K562 (cell line): ENCODE measurements at regions not wholly inside any gene's neighbourhood (a gene's known extent, or its start where the extent isn't known, plus 50 kb on each side); places are given as distances from the start of the nearest gene placed in this dataset.

Source experiments
- ATAC-seq: fragments of 200-7000 bp; cut with Tn5 transposase; 3 replicates; pipeline ENCODE4 v1.9.1; 2020; ENCODE audit warnings: moderate library complexity
- BruUV-seq: library from RNA; stranded (reverse); fragments of 400-500 nt; replicated peaks from 2 replicates; lab custom pipeline; 2021; lab: Mats Ljungman, UMichigan
- CTCF ChIA-PET: fragments of 300-600 bp; formaldehyde crosslinking; extraction: SDS; loops from one replicate; lab custom pipeline; 2021; ENCODE audit warnings: low intra/inter-chr PET ratio; lab: Yijun Ruan, JAX
- POLR2A ChIA-PET: fragments of 300-600, 350-650 bp; sonication (Branson Sonifier 250); formaldehyde crosslinking; extraction: SDS; loops from one replicate; lab custom pipeline; 2021; ENCODE audit warnings: antibody characterized with exemption, inconsistent platforms; lab: Yijun Ruan, JAX
- DNase-seq, 4 experiments: peaks; one replicate each; pipeline versions ENCODE4 v3.0.0 to v3.0.0-alpha.2; 2011 to 2018; ENCODE audit warnings: low spot score in 3 of 4, mixed read lengths in 3 of 4; ENCODE audit errors: extremely low read depth in 1 of 4
- FAIRE-seq: peaks from 2 replicates; lab custom pipeline; 2011; peaks lifted over from hg19 to GRCh38; lab: Jason Lieb, UNC
- H2AFZ ChIP-seq: 2 replicates; pipeline ENCODE4 v1.6.0; 2011; ENCODE audit warnings: low read depth, low read length, control low read depth, inconsistent platforms
- H3K27ac ChIP-seq: fragments of 200-600 bp; 3 replicates; pipeline ENCODE4 v1.8.0; 2011; ENCODE audit warnings: low read depth, mild to moderate bottlenecking, control low read depth, inconsistent platforms, low read length, moderate library complexity, mixed read lengths; ENCODE audit errors: extremely low read depth
- H3K27me3 ChIP-seq, 2 experiments: fragments of 300-600 bp in 1 of 2; 2 replicates in 1 of 2; 3 replicates in 1 of 2; pipeline versions ENCODE4 v1.6.0 to v1.8.0; 2011; ENCODE audit warnings: inconsistent platforms in 2 of 2, low read length in 2 of 2, mild to moderate bottlenecking in 1 of 2, mixed read lengths in 1 of 2, moderate library complexity in 1 of 2; ENCODE audit not compliant: control insufficient read depth in 2 of 2, insufficient read depth in 2 of 2
- H3K36me3 ChIP-seq: fragments of 300-600 bp; 3 replicates; pipeline ENCODE4 v1.8.0; 2011; ENCODE audit warnings: mild to moderate bottlenecking, low read length, inconsistent platforms; ENCODE audit not compliant: control insufficient read depth, insufficient read depth
- H3K4me1 ChIP-seq, 2 experiments: fragments of 200-600 bp in 1 of 2; replicated peaks in 1 of 2; 2 replicates in 1 of 2; 3 replicates in 1 of 2; pipeline versions ENCODE4 v1.5.1 to v1.8.0; 2011; ENCODE audit warnings: inconsistent platforms in 2 of 2, low read length in 2 of 2, mild to moderate bottlenecking in 1 of 2, mixed read lengths in 1 of 2, moderate library complexity in 1 of 2; ENCODE audit not compliant: control insufficient read depth in 2 of 2, insufficient read depth in 2 of 2
- H3K4me2 ChIP-seq: 2 replicates; pipeline ENCODE4 v1.6.1; 2011; ENCODE audit warnings: low read length, control low read depth, inconsistent platforms, mixed read lengths; ENCODE audit not compliant: insufficient read depth
- H3K4me3 ChIP-seq: fragments of 200-600 bp; sonication (generic), shearing (Covaris generic); 2 replicates; pipeline ENCODE4 v1.5.1; 2016; ENCODE audit warnings: control low read depth, inconsistent platforms
- H3K79me2 ChIP-seq: fragments of 200-600 bp; 3 replicates; pipeline ENCODE4 v1.8.0; 2011; ENCODE audit warnings: low read length, inconsistent platforms; ENCODE audit not compliant: control insufficient read depth, insufficient read depth
- H3K9ac ChIP-seq, 2 experiments: 2 replicates each; pipeline versions ENCODE4 v1.6.0 to v1.6.1; 2011; ENCODE audit warnings: low read depth in 2 of 2, low read length in 2 of 2, control low read depth in 1 of 2, inconsistent platforms in 1 of 2, mild to moderate bottlenecking in 1 of 2, mixed read lengths in 1 of 2; ENCODE audit not compliant: insufficient read depth in 1 of 2
- H3K9me1 ChIP-seq: one replicate; pipeline ENCODE4 v1.6.0; 2011; ENCODE audit warnings: inconsistent platforms, mild to moderate bottlenecking, low read length, moderate library complexity; ENCODE audit not compliant: control insufficient read depth, insufficient read depth
- H3K9me3 ChIP-seq: replicated peaks from 2 replicates; pipeline ENCODE4 v1.5.1; 2011; ENCODE audit warnings: low read depth, low read length, inconsistent platforms; ENCODE audit not compliant: control insufficient read depth, insufficient read depth
- H4K20me1 ChIP-seq: replicated peaks from 2 replicates; pipeline ENCODE4 v1.6.1; 2011; ENCODE audit warnings: low read length, inconsistent platforms, mixed read lengths; ENCODE audit not compliant: control insufficient read depth, insufficient read depth
- PHTF2 ChIP-seq: fragments of 250-450 bp; sonication (Bioruptor Pico); IDR thresholded peaks from 2 replicates; pipeline ENCODE4 v1.5.0; 2021; ENCODE audit warnings: mild to moderate bottlenecking
- PURB ChIP-seq: sonication (generic); formaldehyde crosslinking; IDR thresholded peaks from 2 replicates; pipeline ENCODE4 v1.9.0; 2021; ENCODE audit warnings: low read depth, mild to moderate bottlenecking, missing genetic modification reagents
- TRIM24 ChIP-seq, 2 experiments: fragments of 450-650 bp; IDR thresholded peaks; 2 replicates each; pipeline ENCODE4 v1.6.1; 2016
- WGBS: fragments of 100-300 bp; shearing (Covaris generic); methylation state at CpG from one replicate; pipeline ENCODE4 v1.1.6; 2016; ENCODE audit warnings: low coverage, mixed read lengths; ENCODE audit not compliant: insufficient coverage; ENCODE audit errors: missing lambda C conversion rate; 5-methylcytosine and 5-hydroxymethylcytosine counted together
- in situ Hi-C: fragments of 300-500 bp; cut with MboI; formaldehyde crosslinking; loops from 4 replicates; pipeline ENCODE4 v1.15.0; 2018; ENCODE audit warnings: inconsistent platforms, mixed read lengths
- intact Hi-C: fragments of 100-400 bp; cut with micrococcal nuclease; formaldehyde crosslinking; loops from 2 replicates; pipeline ENCODE4 v1.14.2; 2022
- TF ChIP-seq, protein P1 (sequence below): fragments of 450-650 bp; formaldehyde crosslinking; IDR thresholded peaks from 2 replicates; pipeline ENCODE4 v1.4.0; 2022; ENCODE audit warnings: mild to moderate bottlenecking, moderate library complexity
- TF ChIP-seq, protein P2 (sequence below): fragments of 250-450 bp; sonication (Bioruptor Pico); IDR thresholded peaks from 2 replicates; pipeline ENCODE4 v1.8.0; 2022; ENCODE audit warnings: inconsistent platforms

DNA sequence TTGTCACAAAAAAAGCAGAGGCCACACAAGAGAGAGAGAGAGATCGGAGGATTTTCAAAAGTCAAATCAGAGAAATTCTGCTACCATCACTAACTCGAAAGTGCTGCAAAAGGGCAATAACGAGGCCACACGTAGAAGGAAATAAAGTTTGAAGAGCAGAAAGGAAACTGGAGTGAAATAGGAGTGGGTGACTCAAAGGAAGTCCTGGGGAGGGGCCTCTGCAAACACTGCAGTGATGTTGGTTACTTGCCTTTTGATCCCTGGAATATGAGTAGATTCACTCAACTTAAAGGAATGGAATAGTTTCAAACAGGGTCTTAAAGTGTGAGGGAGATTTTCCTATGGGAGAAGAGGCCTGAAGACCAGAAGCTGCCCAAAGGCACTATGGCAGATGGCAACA lies 663.4 kb upstream of the LCORL start:
- ChIA-PET POLR2A (no interaction called here), CTCF (no interaction called here)
- Histone ChIP-seq H3K9me3 (no peaks in the 10 kb centered on the region), H3K9me1 (no peaks in the 10 kb centered on the region), H3K27ac (no peak overlapping the region), H3K4me3 (no peak overlapping the region), H2AFZ (no peak overlapping the region), H3K4me1 (no peaks in the 10 kb centered on the region), H3K36me3 (no peaks in the 10 kb centered on the region), H3K27me3 (no peaks in the 10 kb centered on the region), H4K20me1 (no peaks in the 10 kb centered on the region), H3K9ac (no peak overlapping the region), H3K4me2 (no peak overlapping the region), H3K79me2 (no peaks in the 10 kb centered on the region)
- FAIRE-seq, result no peak
- no TSS peak for BruUV-seq
- 0% methylated on average over 4 of the region's 4 CpGs for WGBS
- in situ Hi-C loops, result loop anchor here (25.0 kb wide), 1 partner anchor 2002 kb away; no protein-coding TSS in a partner anchor
- TF ChIP-seq PHTF2 (CRISPR knock-in tag) (no peak), TRIM24 (IDR thresholded peaks at IDR 0.05) (no peak), PURB (CRISPR knock-in tag) (no peak)
- TF ChIP-seq, protein P1, sequence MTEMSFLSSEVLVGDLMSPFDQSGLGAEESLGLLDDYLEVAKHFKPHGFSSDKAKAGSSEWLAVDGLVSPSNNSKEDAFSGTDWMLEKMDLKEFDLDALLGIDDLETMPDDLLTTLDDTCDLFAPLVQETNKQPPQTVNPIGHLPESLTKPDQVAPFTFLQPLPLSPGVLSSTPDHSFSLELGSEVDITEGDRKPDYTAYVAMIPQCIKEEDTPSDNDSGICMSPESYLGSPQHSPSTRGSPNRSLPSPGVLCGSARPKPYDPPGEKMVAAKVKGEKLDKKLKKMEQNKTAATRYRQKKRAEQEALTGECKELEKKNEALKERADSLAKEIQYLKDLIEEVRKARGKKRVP (CRISPR knock-in tag), result no peak
- TF ChIP-seq, protein P2, sequence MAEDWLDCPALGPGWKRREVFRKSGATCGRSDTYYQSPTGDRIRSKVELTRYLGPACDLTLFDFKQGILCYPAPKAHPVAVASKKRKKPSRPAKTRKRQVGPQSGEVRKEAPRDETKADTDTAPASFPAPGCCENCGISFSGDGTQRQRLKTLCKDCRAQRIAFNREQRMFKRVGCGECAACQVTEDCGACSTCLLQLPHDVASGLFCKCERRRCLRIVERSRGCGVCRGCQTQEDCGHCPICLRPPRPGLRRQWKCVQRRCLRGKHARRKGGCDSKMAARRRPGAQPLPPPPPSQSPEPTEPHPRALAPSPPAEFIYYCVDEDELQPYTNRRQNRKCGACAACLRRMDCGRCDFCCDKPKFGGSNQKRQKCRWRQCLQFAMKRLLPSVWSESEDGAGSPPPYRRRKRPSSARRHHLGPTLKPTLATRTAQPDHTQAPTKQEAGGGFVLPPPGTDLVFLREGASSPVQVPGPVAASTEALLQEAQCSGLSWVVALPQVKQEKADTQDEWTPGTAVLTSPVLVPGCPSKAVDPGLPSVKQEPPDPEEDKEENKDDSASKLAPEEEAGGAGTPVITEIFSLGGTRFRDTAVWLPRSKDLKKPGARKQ (CRISPR knock-in tag), result no peak
- no peak for DNase-seq
- intact Hi-C loops, result no loop called here
- ATAC-seq, result no peak
